ENCODE measurements at regions not wholly inside any gene's neighbourhood (a gene's known extent, or its start where the extent isn't known, plus 50 kb on each side); places are given as distances from the start of the nearest gene placed in this dataset.
A peak's percentile ranks its signal among the peaks of the same experiment; 100 is the strongest.

GRCh38 chr2:62307469-62308389, 111.8 kb downstream of the B3GNT2 start:
- H3K9me3 Mint-ChIP-seq: peaks cover 0 to 4% (median 0%) of the 10 kb centered on the region in 7 donors
- H3K27ac Mint-ChIP-seq: peak overlapping the region in 2 of 7 donors; percentile 68 to 83
- Histone ChIP-seq H3K79me2 (ENCODE audit: insufficient read depth, low read length) (no peaks in the 10 kb centered on the region), H3K9me3 (replicated peaks in 1 of 2; ENCODE audit: control insufficient read depth in 1 of 2, insufficient read depth in 1 of 2, low read length in 2 of 2) (no peaks in the 10 kb centered on the region), H3K27ac (ENCODE audit: low read depth in 1 of 2, low read length in 2 of 2) (no peak overlapping the region), H3K4me2 (replicated peaks; ENCODE audit: extremely low read depth, low read length, poor library complexity, severe bottlenecking) (no peak overlapping the region), H4K20me1 (ENCODE audit: insufficient read depth, low read length) (no peaks in the 10 kb centered on the region), H2AFZ (ENCODE audit: insufficient read depth, low read depth, low read length, poor library complexity, severe bottlenecking) (no peak overlapping the region), H3K27me3 (ENCODE audit: control insufficient read depth in 2 of 2, insufficient read depth in 2 of 2, low read length in 2 of 2) (no peaks in the 10 kb centered on the region), H3K4me3 (replicated peaks in 1 of 3; ENCODE audit: low read depth in 2 of 3, low read length in 3 of 3) (no peak overlapping the region), H3K9ac (ENCODE audit: insufficient read depth, low read length, poor library complexity, severe bottlenecking) (no peak overlapping the region), H3K4me1 (ENCODE audit: control insufficient read depth in 1 of 2, insufficient read depth in 2 of 2, low read length in 2 of 2) (peaks cover 52 to 60% of the 10 kb centered on the region in 2 donors), H3K36me3 (replicated peaks in 1 of 2; ENCODE audit: control insufficient read depth in 1 of 2, insufficient read depth in 2 of 2, low read length in 2 of 2) (no peaks in the 10 kb centered on the region)
- WGBS (ENCODE audit: insufficient coverage): 82% methylated on average over 7 of the region's 15 CpGs
- TF ChIP-seq CTCF (IDR thresholded peaks at IDR 0.05): no peak
- no peak overlapping the region for H3K4me3 Mint-ChIP-seq
- peaks cover 0 to 4% (median 4%) of the 10 kb centered on the region in 3 donors for H3K27me3 Mint-ChIP-seq (ENCODE audit: low read depth in 3 of 3)
- peaks cover 60% of the 10 kb centered on the region for H3K4me1 Mint-ChIP-seq
- H3K36me3 Mint-ChIP-seq: no peaks in the 10 kb centered on the region
- DNase-seq: no peak
- intact Hi-C loops (cut with micrococcal nuclease): no loop called here

GRCh38 chr2:62306751-62307468, 111.0 kb downstream of the B3GNT2 start:
- Mint-ChIP-seq H3K27me3 (ENCODE audit: low read depth in 3 of 3) (peaks cover 0 to 4% (median 4%) of the 10 kb centered on the region in 3 donors), H3K9me3 (peaks cover 0 to 4% (median 0%) of the 10 kb centered on the region in 7 donors), H3K4me1 (peaks cover 67% of the 10 kb centered on the region), H3K36me3 (no peaks in the 10 kb centered on the region), H3K27ac (peak overlapping the region in 4 of 7 donors; percentile 13 to 83 (median 74)), H3K4me3 (no peak overlapping the region)
- Histone ChIP-seq H4K20me1 (ENCODE audit: insufficient read depth, low read length) (no peaks in the 10 kb centered on the region), H2AFZ (ENCODE audit: insufficient read depth, low read depth, low read length, poor library complexity, severe bottlenecking) (peak overlapping the region; percentile 44), H3K4me3 (replicated peaks in 1 of 3; ENCODE audit: low read depth in 2 of 3, low read length in 3 of 3) (no peak overlapping the region), H3K9ac (ENCODE audit: insufficient read depth, low read length, poor library complexity, severe bottlenecking) (no peak overlapping the region), H3K4me1 (ENCODE audit: control insufficient read depth in 1 of 2, insufficient read depth in 2 of 2, low read length in 2 of 2) (peaks cover 58 to 66% of the 10 kb centered on the region in 2 donors), H3K27me3 (ENCODE audit: control insufficient read depth in 2 of 2, insufficient read depth in 2 of 2, low read length in 2 of 2) (no peaks in the 10 kb centered on the region), H3K27ac (ENCODE audit: low read depth in 1 of 2, low read length in 2 of 2) (no peak overlapping the region), H3K79me2 (ENCODE audit: insufficient read depth, low read length) (no peaks in the 10 kb centered on the region), H3K36me3 (replicated peaks in 1 of 2; ENCODE audit: control insufficient read depth in 1 of 2, insufficient read depth in 2 of 2, low read length in 2 of 2) (no peaks in the 10 kb centered on the region), H3K4me2 (replicated peaks; ENCODE audit: extremely low read depth, low read length, poor library complexity, severe bottlenecking) (no peak overlapping the region), H3K9me3 (replicated peaks in 1 of 2; ENCODE audit: control insufficient read depth in 1 of 2, insufficient read depth in 1 of 2, low read length in 2 of 2) (no peaks in the 10 kb centered on the region)
- WGBS (ENCODE audit: insufficient coverage): 60% methylated on average over 7 of the region's 7 CpGs
- intact Hi-C loops (cut with micrococcal nuclease): no loop called here
- TF ChIP-seq CTCF (IDR thresholded peaks at IDR 0.05): no peak
- DNase-seq: peak in 2 of 3 donors; percentile 45 to 51

Data from CD14-positive monocyte (primary cell).